ENCODE measurements at regions not wholly inside any gene's neighbourhood (a gene's known extent, or its start where the extent isn't known, plus 50 kb on each side); places are given as distances from the start of the nearest gene placed in this dataset.
"Not testable (repeated sequence)": the region's sequence is repeated elsewhere in the genome, so short reads cannot be mapped to it uniquely, and the experiment has no call there.

- DNase-seq (ENCODE audit: low read depth in 2 of 2) = not testable (repeated sequence)
These were observed 287.6 kb downstream of the LIPI start for GRCh38 chr21:13923175-13923574.

DNA sequence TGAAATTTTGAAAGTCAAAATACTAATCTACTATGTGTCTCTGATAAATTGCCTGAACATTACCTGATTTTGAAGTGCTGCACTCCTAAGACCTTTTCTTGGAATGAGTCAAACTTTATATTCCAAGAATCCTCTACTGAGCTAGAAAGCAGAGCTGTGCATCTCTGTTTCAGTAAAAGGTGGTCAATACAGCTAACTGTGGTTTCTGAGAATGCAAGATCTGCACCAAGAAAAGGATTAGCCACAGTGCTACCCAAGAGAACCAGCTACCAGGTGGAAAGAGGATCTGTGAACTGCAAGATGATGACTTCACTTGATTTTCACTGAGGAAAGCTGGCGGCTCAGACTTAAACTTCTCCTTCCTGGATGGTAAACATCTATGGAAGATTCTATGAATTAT, 289.3 kb downstream of the LIPI start:
- DNase-seq (ENCODE audit: low read depth in 2 of 2) = not testable (repeated sequence)

DNA sequence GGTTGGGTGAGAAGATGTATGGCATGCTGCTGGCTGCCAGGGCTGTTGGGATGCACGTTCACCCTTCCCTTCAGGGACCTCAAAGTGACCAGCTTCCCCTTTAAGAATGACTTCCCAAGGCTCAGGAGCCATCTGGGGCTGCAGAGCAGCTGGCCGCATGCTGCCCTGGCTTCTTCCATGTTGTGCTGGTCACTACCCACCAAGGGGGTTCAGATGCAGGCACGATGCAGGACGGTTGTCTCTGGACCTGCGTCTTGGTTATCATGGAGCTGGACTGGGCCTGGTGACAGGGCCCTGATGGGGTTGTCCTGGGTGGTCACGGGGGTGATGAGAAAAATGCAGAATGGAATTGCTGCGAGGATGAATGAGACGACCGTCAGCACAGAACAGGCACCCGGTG, 297.8 kb downstream of the POTED start:
- DNase-seq (ENCODE audit: low read depth in 2 of 2) = not testable (repeated sequence)

- not testable (repeated sequence) for DNase-seq (ENCODE audit: low read depth in 2 of 2)
These were observed 287.1 kb downstream of the POTED start for GRCh38 chr21:13896596-13897247.

- not testable (repeated sequence) for DNase-seq (ENCODE audit: low read depth in 2 of 2)
These were observed 284.0 kb downstream of the POTED start for GRCh38 chr21:13893617-13894016.

DNA sequence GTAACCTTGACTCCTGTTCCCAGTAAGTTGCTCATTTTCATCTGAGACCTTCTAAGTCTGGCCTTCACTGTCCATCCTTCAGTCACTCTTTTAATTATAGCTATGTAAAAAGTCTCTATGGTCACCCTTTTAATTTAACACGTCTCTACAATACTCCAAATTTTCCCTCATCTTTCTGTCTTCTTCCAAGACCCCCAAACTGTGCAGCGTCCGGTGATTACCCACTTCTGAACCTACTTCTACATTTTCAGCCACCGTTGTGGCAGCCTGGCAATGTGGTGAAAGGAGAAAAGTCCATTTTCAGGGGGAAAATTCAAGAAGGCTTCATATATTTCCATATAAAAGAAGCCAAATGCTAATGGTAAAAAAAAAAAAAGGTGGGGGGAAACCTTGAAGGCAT, 283.4 kb downstream of the POTED start:
- not testable (repeated sequence) for DNase-seq (ENCODE audit: low read depth in 2 of 2)

GRCh38 chr21:13892146-13892751, 282.7 kb downstream of the POTED start:
- DNase-seq (ENCODE audit: low read depth in 2 of 2) = not testable (repeated sequence)

DNA sequence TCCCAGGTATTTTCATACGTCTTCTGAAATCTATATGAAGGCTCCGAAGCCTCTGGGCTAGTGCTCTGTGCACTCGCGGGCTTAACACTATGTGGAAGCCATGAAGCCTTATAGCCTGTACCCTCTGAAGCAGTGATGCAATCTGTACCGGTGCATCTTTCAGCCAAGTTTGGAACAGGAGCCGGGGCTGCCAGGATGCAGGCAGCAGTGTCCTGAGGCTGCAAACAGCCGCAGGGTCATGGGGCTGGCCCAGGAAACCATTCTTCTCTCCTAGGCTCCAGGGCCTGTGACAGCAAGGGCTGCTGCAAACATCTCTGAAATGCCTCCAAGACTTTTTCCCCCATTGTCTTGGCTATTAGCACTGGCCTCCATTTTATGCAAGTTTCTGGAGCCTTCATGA, 279.6 kb downstream of the POTED start:
- not testable (repeated sequence) for DNase-seq (ENCODE audit: low read depth in 2 of 2)

DNA sequence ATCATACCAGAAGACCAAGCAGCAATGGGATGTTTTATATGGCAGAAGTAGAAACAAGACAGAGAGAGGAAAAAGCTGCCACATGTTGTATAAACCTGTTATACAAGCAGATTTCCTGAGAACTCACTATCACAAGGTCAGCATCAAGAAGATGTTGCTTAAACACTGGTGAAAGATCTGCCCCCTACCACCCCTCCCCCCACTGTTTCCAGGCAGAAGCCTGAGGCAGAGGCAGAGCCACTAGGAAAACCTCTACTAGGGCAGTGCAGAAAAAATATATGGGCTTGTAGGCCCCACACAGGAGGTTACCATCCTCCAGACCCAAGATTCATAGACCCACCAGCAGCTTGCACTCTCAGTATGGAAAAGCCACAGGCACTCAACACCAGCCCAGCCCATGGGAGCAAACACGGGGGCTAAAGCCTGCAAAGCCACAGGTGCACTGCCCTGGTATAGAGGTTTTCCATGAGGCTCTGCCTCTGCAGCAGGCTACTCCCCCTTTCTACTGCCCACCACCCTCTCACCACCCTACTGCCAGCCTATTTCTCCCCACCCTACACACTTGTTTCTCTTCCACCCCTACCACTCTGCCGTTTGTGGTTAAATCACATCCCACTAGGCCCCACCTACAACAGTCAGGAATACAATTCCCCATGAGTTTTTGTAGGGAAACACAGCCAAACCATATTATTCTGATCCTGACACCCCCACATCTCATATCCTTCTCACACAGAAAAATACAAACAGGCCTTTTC, 274.2 kb downstream of the POTED start:
- not testable (repeated sequence) for DNase-seq (ENCODE audit: low read depth in 2 of 2)

DNA sequence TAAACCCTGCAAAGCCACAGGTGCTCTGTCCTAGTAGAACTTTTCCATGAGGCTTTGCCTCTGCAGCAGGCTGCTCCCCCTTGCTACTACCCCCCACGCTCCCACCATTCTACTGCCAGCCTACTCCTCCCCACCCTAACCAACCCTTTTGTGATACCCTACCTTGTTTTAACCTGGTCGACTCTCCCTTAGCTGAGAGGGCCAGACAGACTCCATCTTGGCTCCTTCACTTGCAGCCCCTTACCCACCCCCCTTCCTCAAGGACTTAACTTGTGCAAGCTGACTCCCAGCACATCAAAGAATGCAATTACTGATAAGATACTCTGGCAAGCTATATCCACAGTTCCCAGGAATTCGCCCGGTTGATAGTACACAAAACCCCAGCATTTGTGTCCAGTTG, 267.9 kb downstream of the POTED start:
- not testable (repeated sequence) for DNase-seq (ENCODE audit: low read depth in 2 of 2)

- not testable (repeated sequence) for DNase-seq (ENCODE audit: low read depth in 2 of 2)
These were observed 267.4 kb downstream of the POTED start for GRCh38 chr21:13876999-13877398.

DNA sequence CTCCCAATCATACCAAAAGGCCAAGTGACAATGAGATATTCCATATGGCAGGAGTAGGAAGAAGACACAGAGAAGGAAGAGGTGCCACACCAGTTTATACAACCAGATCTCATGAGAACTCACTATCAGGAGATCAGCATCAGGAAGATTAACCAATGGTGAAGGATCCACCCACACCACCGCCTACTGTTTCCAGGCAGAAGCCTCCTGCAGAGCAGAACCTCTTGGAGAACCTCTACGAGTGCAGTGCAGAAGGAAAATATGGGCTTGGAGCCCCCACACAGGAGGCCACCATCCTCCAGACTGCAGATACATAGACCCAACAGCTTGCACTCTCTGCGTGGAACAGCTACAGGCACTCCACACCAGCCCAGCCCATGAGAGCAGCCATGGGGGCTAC, 264.4 kb downstream of the POTED start:
- not testable (repeated sequence) for DNase-seq (ENCODE audit: low read depth in 2 of 2)

- no peak for DNase-seq (ENCODE audit: low read depth in 2 of 2)
These were observed 245.1 kb downstream of the POTED start for GRCh38 chr21:13854638-13855037.

- not testable (repeated sequence) for DNase-seq (ENCODE audit: low read depth in 2 of 2)
These were observed 241.2 kb downstream of the POTED start for GRCh38 chr21:13850808-13851207.

DNA sequence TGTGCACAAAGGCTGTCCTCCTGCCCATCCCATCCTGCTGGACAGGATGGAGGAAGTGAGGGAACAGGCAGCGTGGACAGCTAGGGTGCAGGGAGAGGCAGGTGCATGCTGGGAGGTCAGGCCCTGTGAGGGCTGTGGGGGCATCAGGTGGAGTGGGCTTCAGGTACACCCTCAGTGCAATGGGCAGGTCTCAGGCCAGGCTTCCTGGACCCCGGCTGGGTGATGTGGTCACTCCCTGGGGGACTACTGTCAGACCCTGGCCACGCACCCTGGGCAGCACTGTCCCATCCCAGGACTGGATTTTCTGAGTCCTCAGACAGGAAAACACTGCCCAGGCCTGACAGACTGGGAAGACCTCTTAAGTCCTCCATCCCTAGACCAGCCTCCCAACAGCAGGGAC, 239.9 kb downstream of the POTED start:
- DNase-seq (ENCODE audit: low read depth in 2 of 2) = not testable (repeated sequence)

DNA sequence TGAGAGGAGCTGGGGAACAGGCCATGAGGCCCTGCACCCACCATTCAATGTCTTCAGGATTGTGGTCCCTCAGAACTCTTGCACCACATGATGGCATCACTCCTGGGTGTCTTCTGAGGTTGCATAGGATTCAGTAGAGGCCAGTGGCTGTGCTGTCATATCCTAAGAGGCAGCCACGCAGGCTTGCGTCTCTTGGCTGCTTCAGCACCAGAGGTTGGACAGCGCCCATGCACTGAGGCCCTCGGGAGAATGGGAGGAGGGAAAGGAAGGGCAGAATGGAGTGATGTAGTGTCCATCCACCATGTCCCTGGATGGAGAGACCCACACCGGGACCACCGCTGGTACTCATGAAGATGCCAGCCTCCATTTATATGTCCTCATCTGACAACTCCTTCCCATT, 237.1 kb downstream of the POTED start:
- DNase-seq (ENCODE audit: low read depth in 2 of 2) = not testable (repeated sequence)

- DNase-seq (ENCODE audit: low read depth in 2 of 2) = not testable (repeated sequence)
These were observed 235.0 kb downstream of the POTED start for GRCh38 chr21:13844574-13844973.

DNA sequence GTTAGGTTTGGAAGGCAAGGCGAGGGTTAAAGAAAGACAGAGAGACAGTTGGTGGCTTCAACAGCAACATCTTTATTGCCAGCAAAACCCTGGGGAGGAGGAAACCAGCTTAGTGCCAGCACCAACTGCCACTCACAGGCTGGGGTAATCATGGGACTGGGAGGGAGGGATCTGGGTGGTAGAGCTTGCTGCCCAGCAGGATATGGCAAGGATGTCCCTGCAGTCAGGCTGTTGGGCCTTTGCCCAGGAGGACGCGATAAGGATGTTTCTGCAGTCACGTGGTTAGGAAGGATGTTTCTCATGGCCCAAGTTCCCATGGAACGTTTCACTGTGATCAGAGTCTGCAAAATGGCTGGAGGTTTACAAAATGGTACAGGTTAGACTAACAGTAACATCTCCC, 233.5 kb downstream of the POTED start:
- DNase-seq (ENCODE audit: low read depth in 2 of 2) = not testable (repeated sequence)

DNA sequence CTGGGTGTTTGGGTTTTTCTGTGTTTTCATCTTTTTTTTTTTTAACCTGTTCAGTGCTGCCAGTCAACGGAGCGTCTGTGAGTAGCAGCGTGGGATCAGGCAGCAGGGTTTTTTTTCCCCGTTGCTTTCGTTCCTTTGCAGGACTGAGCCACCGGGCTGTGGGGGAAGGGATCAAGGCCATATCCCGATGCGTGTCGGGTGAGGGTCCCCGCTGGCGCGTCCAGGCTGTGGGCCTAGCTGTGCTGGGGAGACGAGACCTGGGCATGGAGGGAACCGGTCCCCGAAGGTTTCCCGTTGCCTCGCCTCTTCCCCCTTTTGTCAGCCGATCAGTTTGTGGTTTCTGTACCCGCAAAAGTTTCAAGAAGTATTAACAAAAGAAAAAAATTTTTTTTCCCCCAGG, 218.1 kb downstream of the POTED start:
- not testable (repeated sequence) for DNase-seq (ENCODE audit: low read depth in 2 of 2)

DNA sequence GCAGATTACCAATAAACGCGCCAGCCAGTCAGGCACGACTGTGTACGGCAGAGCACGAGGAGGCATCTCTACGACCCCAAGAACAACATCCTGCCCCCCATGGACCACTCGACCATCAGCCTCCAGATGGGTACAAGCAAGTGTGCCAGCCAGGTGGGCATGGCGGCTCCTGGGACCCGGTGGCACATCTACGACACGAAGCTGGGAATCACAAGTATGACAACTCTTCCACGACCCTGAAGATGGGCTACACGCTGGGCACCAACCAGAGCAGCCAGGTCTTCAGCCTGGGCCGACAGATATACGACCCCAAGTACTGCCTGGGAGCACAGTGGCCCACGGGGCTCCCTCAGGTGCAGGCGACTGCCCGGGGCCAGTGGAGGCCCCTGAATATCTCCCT, 217.6 kb downstream of the POTED start:
- no peak for DNase-seq (ENCODE audit: low read depth in 2 of 2)

- not testable (repeated sequence) for DNase-seq (ENCODE audit: low read depth in 2 of 2)
These were observed 216.9 kb downstream of the POTED start for GRCh38 chr21:13826511-13826910.

DNA sequence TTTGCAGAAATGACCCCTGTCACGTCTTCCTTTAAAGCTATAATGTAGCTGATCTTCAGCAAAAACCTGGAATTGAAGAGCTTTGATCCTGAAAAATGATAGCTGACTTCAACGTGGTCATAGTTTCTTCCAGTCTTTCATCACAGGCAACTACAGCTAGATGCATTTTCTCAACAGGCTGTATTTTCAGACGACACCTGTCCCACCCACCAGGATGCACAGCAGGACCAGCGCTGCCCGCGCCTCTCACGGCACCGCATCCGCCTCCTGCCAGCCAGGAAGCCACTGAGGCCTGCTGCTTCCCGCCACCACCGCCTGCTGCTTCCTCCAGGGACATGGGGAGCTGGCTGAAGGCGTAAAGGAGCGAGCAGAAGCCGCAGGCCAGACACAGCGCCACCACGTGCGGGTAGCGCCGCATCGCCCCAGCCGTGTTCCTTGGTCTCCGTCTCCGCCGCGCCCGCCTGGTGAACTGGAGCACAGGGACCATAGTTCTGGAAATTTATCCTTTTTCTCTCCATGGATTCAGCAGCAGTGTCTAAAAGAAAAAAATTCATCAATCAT, 215.7 kb downstream of the POTED start:
- DNase-seq (ENCODE audit: low read depth in 2 of 2) = not testable (repeated sequence)
